Bronchial epithelial cell (primary cell): ENCODE measurements at regions not wholly inside any gene's neighbourhood (a gene's known extent, or its start where the extent isn't known, plus 50 kb on each side); places are given as distances from the start of the nearest gene placed in this dataset.

Experiments
- DNase-seq: peaks from one replicate; pipeline ENCODE4 v3.0.0-alpha.2; 2010; ENCODE audit warnings: low read depth
- FAIRE-seq: peaks from 2 replicates; lab custom pipeline; 2011; peaks lifted over from hg19 to GRCh38; lab: Jason Lieb, UNC
- H3K27me3 ChIP-seq: 2 replicates; pipeline ENCODE4 v1.5.1; 2011; ENCODE audit warnings: low read length; ENCODE audit not compliant: control insufficient read depth, insufficient read depth
- H3K36me3 ChIP-seq: 2 replicates; pipeline ENCODE4 v1.5.1; 2011; ENCODE audit warnings: low read length; ENCODE audit not compliant: control insufficient read depth, insufficient read depth
- H3K4me3 ChIP-seq: 2 replicates; pipeline ENCODE4 v1.5.1; 2011; ENCODE audit warnings: mild to moderate bottlenecking, low read depth, low read length, control low read depth
- TF ChIP-seq, protein P1 (sequence below): IDR thresholded peaks from 2 replicates; pipeline ENCODE4 v1.5.1; 2011; ENCODE audit warnings: mild to moderate bottlenecking, moderate library complexity, low read length, control low read depth, inconsistent platforms; ENCODE audit not compliant: insufficient read depth, severe bottlenecking

GRCh38 chr3:23127196-23127595, 75.9 kb upstream of the UBE2E2 start:
- FAIRE-seq (no peak), DNase-seq (no peak)
- TF ChIP-seq, protein P1, sequence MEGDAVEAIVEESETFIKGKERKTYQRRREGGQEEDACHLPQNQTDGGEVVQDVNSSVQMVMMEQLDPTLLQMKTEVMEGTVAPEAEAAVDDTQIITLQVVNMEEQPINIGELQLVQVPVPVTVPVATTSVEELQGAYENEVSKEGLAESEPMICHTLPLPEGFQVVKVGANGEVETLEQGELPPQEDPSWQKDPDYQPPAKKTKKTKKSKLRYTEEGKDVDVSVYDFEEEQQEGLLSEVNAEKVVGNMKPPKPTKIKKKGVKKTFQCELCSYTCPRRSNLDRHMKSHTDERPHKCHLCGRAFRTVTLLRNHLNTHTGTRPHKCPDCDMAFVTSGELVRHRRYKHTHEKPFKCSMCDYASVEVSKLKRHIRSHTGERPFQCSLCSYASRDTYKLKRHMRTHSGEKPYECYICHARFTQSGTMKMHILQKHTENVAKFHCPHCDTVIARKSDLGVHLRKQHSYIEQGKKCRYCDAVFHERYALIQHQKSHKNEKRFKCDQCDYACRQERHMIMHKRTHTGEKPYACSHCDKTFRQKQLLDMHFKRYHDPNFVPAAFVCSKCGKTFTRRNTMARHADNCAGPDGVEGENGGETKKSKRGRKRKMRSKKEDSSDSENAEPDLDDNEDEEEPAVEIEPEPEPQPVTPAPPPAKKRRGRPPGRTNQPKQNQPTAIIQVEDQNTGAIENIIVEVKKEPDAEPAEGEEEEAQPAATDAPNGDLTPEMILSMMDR: no peak
- Histone ChIP-seq H3K4me3 (no peak overlapping the region), H3K36me3 (no peaks in the 10 kb centered on the region), H3K27me3 (peaks cover 5% of the 10 kb centered on the region)

GRCh38 chr3:23128655-23129054, 74.5 kb upstream of the UBE2E2 start:
- TF ChIP-seq, protein P1: no peak
- Histone ChIP-seq H3K27me3 (peaks cover 5% of the 10 kb centered on the region), H3K4me3 (no peak overlapping the region), H3K36me3 (no peaks in the 10 kb centered on the region)
- DNase-seq (no peak), FAIRE-seq (no peak)

DNA sequence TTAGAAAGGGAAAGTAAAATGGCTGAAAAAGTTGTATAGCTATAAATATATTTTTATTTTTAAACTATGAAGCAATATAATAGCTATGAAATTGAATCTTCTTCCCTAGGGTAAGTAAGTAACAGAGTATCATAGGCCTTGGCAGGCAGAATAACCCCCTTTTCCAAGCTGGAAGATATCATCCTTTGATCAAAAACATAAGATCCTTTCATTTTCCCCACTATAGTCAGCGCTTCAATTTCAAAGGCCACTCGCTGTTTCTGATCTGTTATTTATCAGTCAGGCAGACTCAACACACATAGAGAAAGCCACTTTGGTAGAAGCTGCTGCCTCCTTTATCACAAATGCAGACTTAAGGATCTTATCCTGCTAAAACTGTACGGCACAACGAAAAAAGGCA, 74.0 kb upstream of the UBE2E2 start:
- TF ChIP-seq, protein P1: no peak
- Histone ChIP-seq H3K36me3 (no peaks in the 10 kb centered on the region), H3K4me3 (no peak overlapping the region), H3K27me3 (peaks cover 5% of the 10 kb centered on the region)
- DNase-seq: no peak
- no peak for FAIRE-seq

DNA sequence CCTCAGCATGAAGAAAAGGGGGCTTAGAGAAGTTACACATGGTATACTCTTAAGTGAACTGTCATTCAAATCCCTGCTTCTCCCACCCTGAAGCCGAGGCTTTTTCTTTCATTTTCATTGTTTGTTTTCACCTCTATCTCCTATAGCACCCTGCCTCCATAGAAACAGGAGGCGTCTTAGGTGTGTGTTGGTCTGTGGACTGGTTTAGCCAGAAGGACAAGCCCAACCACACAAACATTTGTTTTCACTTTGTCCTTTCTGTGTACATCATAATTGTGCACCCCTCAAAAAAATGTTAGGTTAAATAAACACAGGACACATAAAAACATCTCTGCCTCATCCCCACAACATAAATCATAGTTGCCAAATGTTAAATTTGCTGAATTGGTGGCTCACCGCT, 73.3 kb upstream of the UBE2E2 start:
- Histone ChIP-seq H3K4me3 (no peak overlapping the region), H3K27me3 (peaks cover 5% of the 10 kb centered on the region), H3K36me3 (no peaks in the 10 kb centered on the region)
- DNase-seq: peak; percentile 40
- TF ChIP-seq, protein P1: no peak
- FAIRE-seq: peak; percentile 13

DNA sequence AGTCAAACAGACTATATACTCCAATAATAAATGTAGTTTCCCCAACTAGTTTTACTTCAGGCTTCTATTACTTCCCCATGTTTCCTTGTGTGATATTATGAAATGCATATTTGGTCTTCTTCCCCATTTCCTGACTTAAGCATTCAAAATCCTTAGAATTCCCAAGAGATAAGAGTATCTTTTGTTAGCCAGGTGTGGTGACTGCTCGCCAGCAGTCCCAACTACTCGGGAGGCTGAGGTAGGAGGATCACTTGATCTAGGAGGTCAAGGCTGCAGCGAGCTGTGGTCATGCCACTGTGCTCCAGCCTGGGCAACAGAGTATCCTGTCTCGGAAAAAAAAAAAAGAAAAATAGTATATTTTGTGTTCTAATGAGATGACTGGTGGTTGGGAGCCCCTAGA, 72.7 kb upstream of the UBE2E2 start:
- no peak for DNase-seq
- H3K27me3 ChIP-seq: peaks cover 5% of the 10 kb centered on the region
- no peak for FAIRE-seq
- no peak overlapping the region for H3K4me3 ChIP-seq
- no peaks in the 10 kb centered on the region for H3K36me3 ChIP-seq
- TF ChIP-seq, protein P1: no peak

DNA sequence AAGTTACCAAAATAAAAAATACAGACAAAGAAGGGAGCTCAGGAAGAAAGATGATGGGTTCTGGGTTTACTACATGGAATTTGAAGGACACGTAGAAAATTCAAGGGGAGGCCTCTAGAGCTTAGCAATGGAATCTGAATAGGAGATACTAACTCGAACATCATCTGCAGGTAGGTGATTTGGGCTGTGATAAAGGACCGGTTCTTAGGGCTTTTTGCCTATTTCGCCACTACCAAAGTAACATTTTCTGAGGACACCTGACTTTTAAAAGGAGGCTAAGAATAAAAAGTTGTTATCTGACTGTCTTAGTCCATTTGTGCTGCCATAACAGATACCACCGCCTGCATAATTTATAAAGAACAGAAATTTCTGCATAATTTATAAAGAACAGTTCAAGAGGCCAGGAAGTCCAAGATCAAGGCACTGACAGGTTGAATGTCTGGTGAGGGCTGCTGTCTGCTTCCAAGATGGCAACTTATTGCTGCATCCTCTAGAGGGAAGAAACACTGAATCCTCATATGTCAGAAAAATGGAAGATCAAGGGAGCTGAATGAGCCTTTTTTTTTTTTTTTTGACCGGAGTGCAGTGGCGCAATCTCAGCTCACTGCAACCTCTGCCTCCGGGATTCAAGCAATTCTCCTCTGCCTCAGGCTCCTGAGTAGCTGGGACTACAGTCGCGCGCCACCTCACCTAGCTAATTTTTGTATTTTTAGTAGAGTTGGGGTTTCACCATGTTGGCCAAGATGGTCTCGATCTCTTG, 67.9 kb upstream of the UBE2E2 start:
- TF ChIP-seq, protein P1: no peak
- no peaks in the 10 kb centered on the region for H3K36me3 ChIP-seq
- no peak for DNase-seq
- no peak overlapping the region for H3K4me3 ChIP-seq
- H3K27me3 ChIP-seq: no peaks in the 10 kb centered on the region
- no peak for FAIRE-seq
